A549 (cell line): ENCODE measurements at regions not wholly inside any gene's neighbourhood (a gene's known extent, or its start where the extent isn't known, plus 50 kb on each side); places are given as distances from the start of the nearest gene placed in this dataset.

Experiments
- ATAC-seq, 2 experiments: fragments of 200-7000 bp in 1 of 2; fragments of >200 bp in 1 of 2; cut with Nextera tagmentation in 1 of 2; cut with Tn5 transposase in 1 of 2; 3 replicates each; pipeline versions ENCODE4 v1.8.0 to v1.9.1; 2018 to 2020; ENCODE audit warnings: mild to moderate bottlenecking in 1 of 2, moderate library complexity in 1 of 2
- CTCF ChIA-PET: fragments of 300-600 bp; sonication (Branson Sonifier 250); formaldehyde crosslinking; extraction: SDS; loops from one replicate; lab custom pipeline; 2021; ENCODE audit warnings: antibody characterized with exemption, inconsistent platforms; lab: Yijun Ruan, JAX
- POLR2A ChIA-PET: fragments of 350-600 bp; formaldehyde crosslinking; extraction: SDS; loops from one replicate; lab custom pipeline; 2021; ENCODE audit warnings: antibody characterized with exemption, inconsistent platforms; lab: Yijun Ruan, JAX
- DNase-seq, 2 experiments: peaks; one replicate each; pipeline versions ENCODE4 v3.0.0 to v3.0.0-alpha.2; 2011 to 2016; ENCODE audit warnings: low read depth in 1 of 2, low spot score in 1 of 2
- FAIRE-seq: peaks from 2 replicates; lab custom pipeline; 2011; peaks lifted over from hg19 to GRCh38; lab: Jason Lieb, UNC
- H3K27ac ChIP-seq, 2 experiments: fragments of >200 bp; sonication (Bioruptor Twin); formaldehyde crosslinking; 3 replicates each; pipeline ENCODE4 v1.5.1; 2016 to 2017
- H3K4me1 ChIP-seq: fragments of >200 bp; sonication (Bioruptor Twin); formaldehyde crosslinking; 3 replicates; pipeline ENCODE4 v1.6.1; 2016
- H3K4me2 ChIP-seq: fragments of >200 bp; sonication (Bioruptor Twin); formaldehyde crosslinking; 3 replicates; pipeline ENCODE4 v1.6.1; 2016
- H3K4me3 ChIP-seq: fragments of >200 bp; sonication (Bioruptor Twin); formaldehyde crosslinking; 3 replicates; pipeline ENCODE4 v1.5.1; 2016
- H3K9me3 ChIP-seq: fragments of >200 bp; sonication (Bioruptor Twin); formaldehyde crosslinking; 3 replicates; pipeline ENCODE4 v1.6.1; 2016
- CBX8 ChIP-seq: fragments of 200-600 bp; sonication (generic); IDR thresholded peaks from 2 replicates; pipeline ENCODE4 v1.6.1; 2016
- CEBPB ChIP-seq, 2 experiments: fragments of >200 bp in 1 of 2; sonication (Bioruptor Twin) in 1 of 2; formaldehyde crosslinking in 1 of 2; IDR thresholded peaks; 2 replicates each; pipeline ENCODE4 v1.6.1; 2012 to 2016
- CHD4 ChIP-seq: fragments of 200-600 bp; sonication (generic); IDR thresholded peaks from 2 replicates; pipeline ENCODE4 v1.6.1; 2016; ENCODE audit warnings: antibody characterized with exemption, mild to moderate bottlenecking, borderline replicate concordance
- FOXS1 ChIP-seq: fragments of 250-450 bp; sonication (Bioruptor Pico); IDR thresholded peaks from 2 replicates; pipeline ENCODE4 v1.5.0; 2020; ENCODE audit warnings: mild to moderate bottlenecking, moderate library complexity
- HDAC2 ChIP-seq: fragments of 200-600 bp; sonication (generic); IDR thresholded peaks from 2 replicates; pipeline ENCODE4 v1.6.1; 2016
- HEYL ChIP-seq: fragments of 250-450 bp; sonication (Bioruptor Pico); IDR thresholded peaks from 2 replicates; pipeline ENCODE4 v1.8.0; 2021; ENCODE audit warnings: mild to moderate bottlenecking, moderate library complexity
- HOXA7 ChIP-seq: fragments of 250-450 bp; sonication (Bioruptor Pico); IDR thresholded peaks from 2 replicates; pipeline ENCODE4 v1.5.0; 2020; ENCODE audit warnings: mild to moderate bottlenecking, moderate library complexity
- HOXB13 ChIP-seq: fragments of 250-450 bp; sonication (Bioruptor Pico); IDR thresholded peaks from 2 replicates; pipeline ENCODE4 v1.5.0; 2020; ENCODE audit warnings: low read depth, mild to moderate bottlenecking, moderate library complexity
- JUN ChIP-seq, 2 experiments: fragments of >200 bp; sonication (Bioruptor Twin); formaldehyde crosslinking; IDR thresholded peaks; 2 replicates in 1 of 2; 3 replicates in 1 of 2; pipeline ENCODE4 v1.6.1; 2016 to 2017
- KDM1A ChIP-seq: fragments of 200-600 bp; sonication (generic); IDR thresholded peaks from 2 replicates; pipeline ENCODE4 v1.6.1; 2016; ENCODE audit warnings: low read depth, mild to moderate bottlenecking
- KDM5A ChIP-seq: fragments of 200-600 bp; sonication (generic); IDR thresholded peaks from 2 replicates; pipeline ENCODE4 v1.6.1; 2016; ENCODE audit warnings: antibody characterized with exemption, mild to moderate bottlenecking
- NR3C1 ChIP-seq: fragments of >200 bp; sonication (Bioruptor Twin); formaldehyde crosslinking; IDR thresholded peaks from 3 replicates; pipeline ENCODE4 v1.6.1; 2017
- RAD21 ChIP-seq, 2 experiments: fragments of >200 bp in 1 of 2; sonication (Bioruptor Twin) in 1 of 2; formaldehyde crosslinking in 1 of 2; IDR thresholded peaks in 1 of 2; conservative IDR thresholded peaks in 1 of 2; 2 replicates in 1 of 2; 3 replicates in 1 of 2; pipeline ENCODE4 v1.6.1; 2012 to 2018; ENCODE audit warnings: inconsistent platforms in 1 of 2
- RARB ChIP-seq: fragments of 250-450 bp; sonication (Bioruptor Pico); IDR thresholded peaks from 2 replicates; pipeline ENCODE4 v1.8.0; 2021; ENCODE audit warnings: mild to moderate bottlenecking, moderate library complexity
- RCOR1 ChIP-seq: fragments of 150-350 bp; IDR thresholded peaks from 2 replicates; pipeline ENCODE4 v1.6.1; 2014; ENCODE audit warnings: antibody characterized with exemption, low read length, low read depth
- RFX5 ChIP-seq: fragments of 450-650 bp; IDR thresholded peaks from 2 replicates; pipeline ENCODE4 v1.7.1; 2014; ENCODE audit warnings: antibody characterized with exemption, mild to moderate bottlenecking, moderate library complexity
- SREBF2 ChIP-seq: fragments of 450-650 bp; IDR thresholded peaks from 2 replicates; pipeline ENCODE4 v1.6.1; 2014; ENCODE audit warnings: mild to moderate bottlenecking, moderate library complexity
- TFCP2L1 ChIP-seq: fragments of 250-450 bp; sonication (Bioruptor Pico); IDR thresholded peaks from 2 replicates; pipeline ENCODE4 v1.5.0; 2021; ENCODE audit warnings: mild to moderate bottlenecking
- ZC3H11A ChIP-seq: fragments of 450-650 bp; IDR thresholded peaks from 2 replicates; pipeline ENCODE4 v1.6.1; 2014; ENCODE audit warnings: antibody characterized with exemption, mild to moderate bottlenecking
- ZFP36 ChIP-seq: fragments of 450-650 bp; IDR thresholded peaks from 2 replicates; pipeline ENCODE4 v1.6.1; 2014; ENCODE audit warnings: borderline replicate concordance; ENCODE audit not compliant: partially characterized antibody
- ZSCAN20 ChIP-seq: fragments of 250-450 bp; sonication (Bioruptor Pico); IDR thresholded peaks from 2 replicates; pipeline ENCODE4 v1.8.0; 2022; ENCODE audit warnings: mild to moderate bottlenecking, moderate library complexity
- WGBS: methylation state at CpG from one replicate; pipeline ENCODE4 v1.1.6; 2017; ENCODE audit errors: missing lambda C conversion rate; 5-methylcytosine and 5-hydroxymethylcytosine counted together
- TF ChIP-seq, protein P1 (sequence below): fragments of 250-450 bp; sonication (Bioruptor Pico); IDR thresholded peaks from 2 replicates; pipeline ENCODE4 v1.5.0; 2020; ENCODE audit warnings: low read depth, mild to moderate bottlenecking, moderate library complexity
- TF ChIP-seq, protein P2 (sequence below): IDR thresholded peaks from 2 replicates; pipeline ENCODE4 v1.6.1; 2012; ENCODE audit warnings: low read depth, borderline replicate concordance
- TF ChIP-seq, protein P3 (sequence below): fragments of >200 bp; sonication (Bioruptor Twin); formaldehyde crosslinking; IDR thresholded peaks from 3 replicates; pipeline ENCODE4 v1.6.1; 2016

DNA sequence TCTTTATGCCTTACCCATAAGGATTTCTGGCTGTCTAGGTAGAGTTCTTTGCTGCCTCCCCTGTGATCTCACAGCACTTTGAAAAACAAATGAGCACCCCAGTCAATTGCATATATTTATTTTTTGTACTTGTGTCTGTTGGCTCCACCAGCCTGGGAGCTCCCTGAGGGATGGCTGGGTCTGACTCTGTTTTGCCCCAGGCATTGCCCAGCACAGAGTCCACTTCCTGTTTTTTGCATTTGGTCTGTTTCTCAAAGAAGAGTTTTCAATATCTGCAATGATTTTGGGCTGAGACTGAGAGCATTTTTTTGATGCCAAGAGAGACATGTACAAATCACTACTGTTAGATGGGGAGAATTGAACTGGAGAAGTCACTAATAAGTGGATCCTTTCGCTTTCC is 125.0 kb downstream of the FOXD2 start:
- H3K4me2 ChIP-seq = no peak overlapping the region
- no peak for TF ChIP-seq JUN (IDR thresholded peaks at IDR 0.05)
- no peak for TF ChIP-seq NR3C1
- no peak for TF ChIP-seq CHD4
- no peak for TF ChIP-seq CBX8
- no peak for TF ChIP-seq KDM1A
- no peak for TF ChIP-seq ZSCAN20 (CRISPR knock-in tag)
- no peak for TF ChIP-seq HOXA7 (CRISPR knock-in tag)
- no peak for TF ChIP-seq HOXB13 (CRISPR knock-in tag)
- TF ChIP-seq, all 56 proteins: peak for 0
- Histone ChIP-seq H3K9me3 (no peaks in the 10 kb centered on the region), H3K4me3 (no peak overlapping the region), H3K27ac (no peak overlapping the region), H3K4me1 (peaks cover 37% of the 10 kb centered on the region)
- ATAC-seq (no peak), FAIRE-seq (no peak), DNase-seq (no peak)
- POLR2A ChIA-PET = no interaction called here
- 91% methylated on average over 1 of the region's 1 CpG for WGBS
- CTCF ChIA-PET = no interaction called here

DNA sequence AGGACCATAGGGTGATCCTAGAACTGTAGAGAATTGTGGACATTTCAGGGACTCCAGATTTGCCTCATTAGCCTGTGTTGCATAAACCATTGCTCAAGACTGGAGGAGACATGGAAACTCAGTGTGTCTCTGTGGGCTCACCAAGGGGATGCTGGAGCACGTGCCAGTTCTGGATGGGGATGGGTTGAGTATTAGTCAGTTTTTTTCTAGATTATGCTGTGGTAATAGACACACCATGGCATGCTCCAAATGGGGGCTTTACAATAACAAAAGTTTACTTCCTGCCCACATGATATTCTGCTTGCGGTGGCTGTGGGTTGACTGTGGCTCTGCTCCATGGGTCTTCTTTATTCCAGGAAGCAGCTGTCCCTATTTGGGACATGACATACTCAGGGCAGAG is 125.4 kb downstream of the FOXD2 start:
- Histone ChIP-seq H3K4me2 (no peak overlapping the region), H3K4me1 (peaks cover 33% of the 10 kb centered on the region)
- TF ChIP-seq HEYL (CRISPR knock-in tag) = no peak
- TF ChIP-seq RAD21 (conservative IDR thresholded peaks at IDR 0.05 in 1 of 2, IDR thresholded peaks at IDR 0.05 in 1 of 2) = no peak
- TF ChIP-seq RCOR1 = no peak
- TF ChIP-seq ZSCAN20 (CRISPR knock-in tag) = no peak
- no peak for TF ChIP-seq RARB (CRISPR knock-in tag)
- TF ChIP-seq SREBF2 = no peak
- no peak for TF ChIP-seq FOXS1
- no peak for TF ChIP-seq TFCP2L1 (CRISPR knock-in tag)
- TF ChIP-seq, protein P1, sequence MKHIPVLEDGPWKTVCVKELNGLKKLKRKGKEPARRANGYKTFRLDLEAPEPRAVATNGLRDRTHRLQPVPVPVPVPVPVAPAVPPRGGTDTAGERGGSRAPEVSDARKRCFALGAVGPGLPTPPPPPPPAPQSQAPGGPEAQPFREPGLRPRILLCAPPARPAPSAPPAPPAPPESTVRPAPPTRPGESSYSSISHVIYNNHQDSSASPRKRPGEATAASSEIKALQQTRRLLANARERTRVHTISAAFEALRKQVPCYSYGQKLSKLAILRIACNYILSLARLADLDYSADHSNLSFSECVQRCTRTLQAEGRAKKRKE (CRISPR knock-in tag) = no peak
- TF ChIP-seq, protein P2, sequence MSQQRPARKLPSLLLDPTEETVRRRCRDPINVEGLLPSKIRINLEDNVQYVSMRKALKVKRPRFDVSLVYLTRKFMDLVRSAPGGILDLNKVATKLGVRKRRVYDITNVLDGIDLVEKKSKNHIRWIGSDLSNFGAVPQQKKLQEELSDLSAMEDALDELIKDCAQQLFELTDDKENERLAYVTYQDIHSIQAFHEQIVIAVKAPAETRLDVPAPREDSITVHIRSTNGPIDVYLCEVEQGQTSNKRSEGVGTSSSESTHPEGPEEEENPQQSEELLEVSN = no peak
- no peak for TF ChIP-seq CBX8
- TF ChIP-seq ZFP36 = no peak
- TF ChIP-seq KDM5A = no peak
- TF ChIP-seq HDAC2 = no peak
- TF ChIP-seq, protein P3, sequence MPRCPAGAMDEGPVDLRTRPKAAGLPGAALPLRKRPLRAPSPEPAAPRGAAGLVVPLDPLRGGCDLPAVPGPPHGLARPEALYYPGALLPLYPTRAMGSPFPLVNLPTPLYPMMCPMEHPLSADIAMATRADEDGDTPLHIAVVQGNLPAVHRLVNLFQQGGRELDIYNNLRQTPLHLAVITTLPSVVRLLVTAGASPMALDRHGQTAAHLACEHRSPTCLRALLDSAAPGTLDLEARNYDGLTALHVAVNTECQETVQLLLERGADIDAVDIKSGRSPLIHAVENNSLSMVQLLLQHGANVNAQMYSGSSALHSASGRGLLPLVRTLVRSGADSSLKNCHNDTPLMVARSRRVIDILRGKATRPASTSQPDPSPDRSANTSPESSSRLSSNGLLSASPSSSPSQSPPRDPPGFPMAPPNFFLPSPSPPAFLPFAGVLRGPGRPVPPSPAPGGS = no peak
- TF ChIP-seq RFX5 = no peak
- no peak for TF ChIP-seq CEBPB (IDR thresholded peaks at IDR 0.05)
- TF ChIP-seq, all 56 proteins: peak for 0
- no peak for DNase-seq
- no peak for ATAC-seq
- ChIA-PET POLR2A (no interaction called here), CTCF (no interaction called here)
- WGBS = 86% methylated on average over 2 of the region's 2 CpGs
- FAIRE-seq = no peak
- H3K9me3 ChIP-seq = no peaks in the 10 kb centered on the region
- no peak overlapping the region for H3K27ac ChIP-seq
- H3K4me3 ChIP-seq = no peak overlapping the region

DNA sequence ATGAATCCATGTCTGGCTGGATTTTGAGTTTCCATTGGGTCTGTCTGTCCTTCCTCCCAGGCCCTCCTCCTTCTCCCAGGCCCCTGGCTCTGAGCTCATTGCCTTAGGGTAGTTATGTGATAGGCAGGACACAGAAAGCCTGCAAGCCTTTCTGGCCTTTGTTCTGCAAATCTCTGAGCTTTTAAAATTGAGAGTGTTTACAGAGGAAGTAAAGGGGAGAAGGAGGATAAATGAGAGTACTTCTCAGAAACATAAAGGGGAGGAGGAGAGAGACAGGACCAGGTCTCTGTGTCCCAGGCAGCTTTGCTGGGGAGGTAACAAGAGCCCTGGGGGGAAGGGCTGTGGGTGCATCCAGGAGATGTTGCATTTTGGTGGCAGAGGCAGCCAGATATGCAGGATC is 126.7 kb downstream of the FOXD2 start:
- H3K4me3 ChIP-seq = no peak overlapping the region
- FAIRE-seq (no peak), ATAC-seq (no peak), DNase-seq (no peak)
- ChIA-PET CTCF (interaction anchor here (1.4 kb wide), 1 partner anchor 127 kb away, joined by 6 read pairs; the partner anchor contains the start of gene FOXD2), POLR2A (no interaction called here)
- H3K9me3 ChIP-seq = no peaks in the 10 kb centered on the region
- no peak overlapping the region for H3K4me2 ChIP-seq
- no peak for TF ChIP-seq ZC3H11A
- no peak for TF ChIP-seq CHD4
- peaks cover 25% of the 10 kb centered on the region for H3K4me1 ChIP-seq
- no peak overlapping the region for H3K27ac ChIP-seq
